Cardiac muscle cell (in vitro differentiated cells and primary cell): ENCODE measurements at regions not wholly inside any gene's neighbourhood (a gene's known extent, or its start where the extent isn't known, plus 50 kb on each side); places are given as distances from the start of the nearest gene placed in this dataset.
A peak's percentile ranks its signal among the peaks of the same experiment; 100 is the strongest.

ENCODE experiments used
- DNase-seq, 2 donors: peaks; one replicate each; pipeline versions ENCODE4 v3.0.0 to v3.0.0-alpha.2; 2010 to 2017; ENCODE audit warnings: low read depth in 1 of 2, low spot score in 1 of 2
- H3K27ac ChIP-seq: fragments of 200-600 bp; sonication (generic); 2 replicates; pipeline ENCODE4 v1.5.1; 2016
- H3K27me3 ChIP-seq: fragments of 200-600 bp; sonication (generic); 2 replicates; pipeline ENCODE4 v1.6.0; 2016; ENCODE audit warnings: control low read depth
- H3K36me3 ChIP-seq: fragments of 200-600 bp; sonication (generic); 2 replicates; pipeline ENCODE4 v1.5.1; 2016; ENCODE audit warnings: control low read depth
- H3K4me1 ChIP-seq: fragments of 200-600 bp; sonication (generic); 2 replicates; pipeline ENCODE4 v1.8.1; 2017; ENCODE audit warnings: low read depth, mild to moderate bottlenecking, mixed run types
- H3K4me3 ChIP-seq: fragments of 200-600 bp; sonication (generic); 2 replicates; pipeline ENCODE4 v1.5.1; 2016; ENCODE audit warnings: mild to moderate bottlenecking
- H3K9me3 ChIP-seq: fragments of 200-600 bp; sonication (generic); 2 replicates; pipeline ENCODE4 v1.5.1; 2017; ENCODE audit warnings: low read depth, mild to moderate bottlenecking, control low read depth
- CTCF ChIP-seq: IDR thresholded peaks from 2 replicates; pipeline ENCODE4 v1.5.1; 2012; ENCODE audit warnings: low read depth, mild to moderate bottlenecking, low read length

GRCh38 chr9:93830606-93831005 is 124.5 kb downstream of the BARX1 start:
- Histone ChIP-seq H3K27ac (no peak overlapping the region), H3K4me3 (no peak overlapping the region), H3K4me1 (no peaks in the 10 kb centered on the region), H3K36me3 (no peaks in the 10 kb centered on the region), H3K9me3 (no peaks in the 10 kb centered on the region), H3K27me3 (peaks cover 29% of the 10 kb centered on the region)
- TF ChIP-seq CTCF, result no peak
- no peak for DNase-seq

- H3K9me3 ChIP-seq, result no peaks in the 10 kb centered on the region
- no peak for TF ChIP-seq CTCF
- no peaks in the 10 kb centered on the region for H3K36me3 ChIP-seq
- peak in 1 of 2 donors; percentile 2 for DNase-seq
- H3K4me1 ChIP-seq, result no peaks in the 10 kb centered on the region
- no peak overlapping the region for H3K4me3 ChIP-seq
- H3K27me3 ChIP-seq, result peaks cover 34% of the 10 kb centered on the region
- no peak overlapping the region for H3K27ac ChIP-seq
These were observed 125.1 kb downstream of the BARX1 start for GRCh38 chr9:93830012-93830596.

GRCh38 chr9:93829271-93830011 is 125.7 kb downstream of the BARX1 start:
- no peaks in the 10 kb centered on the region for H3K36me3 ChIP-seq
- no peak overlapping the region for H3K27ac ChIP-seq
- H3K4me3 ChIP-seq, result no peak overlapping the region
- DNase-seq, result no peak
- H3K9me3 ChIP-seq, result no peaks in the 10 kb centered on the region
- TF ChIP-seq CTCF, result no peak
- H3K4me1 ChIP-seq, result no peaks in the 10 kb centered on the region
- peaks cover 40% of the 10 kb centered on the region for H3K27me3 ChIP-seq

GRCh38 chr9:93828331-93829097 is 126.6 kb downstream of the BARX1 start:
- no peak for TF ChIP-seq CTCF
- Histone ChIP-seq H3K9me3 (no peaks in the 10 kb centered on the region), H3K36me3 (no peaks in the 10 kb centered on the region), H3K4me3 (no peak overlapping the region), H3K4me1 (no peaks in the 10 kb centered on the region), H3K27ac (no peak overlapping the region), H3K27me3 (peaks cover 49% of the 10 kb centered on the region)
- no peak for DNase-seq

- H3K36me3 ChIP-seq, result no peaks in the 10 kb centered on the region
- peak; percentile 93 for TF ChIP-seq CTCF
- H3K9me3 ChIP-seq, result no peaks in the 10 kb centered on the region
- H3K4me1 ChIP-seq, result no peaks in the 10 kb centered on the region
- no peak overlapping the region for H3K27ac ChIP-seq
- DNase-seq, result peak; percentile 59 to 68
- no peak overlapping the region for H3K4me3 ChIP-seq
- H3K27me3 ChIP-seq, result peaks cover 53% of the 10 kb centered on the region
These were observed 127.4 kb downstream of the BARX1 start for GRCh38 chr9:93827545-93828330.
